CMK (cell line): ENCODE measurements at regions not wholly inside any gene's neighbourhood (a gene's known extent, or its start where the extent isn't known, plus 50 kb on each side); places are given as distances from the start of the nearest gene placed in this dataset.

ENCODE experiments used
- DNase-seq: peaks from one replicate; pipeline ENCODE4 v3.0.0-alpha.2; 2010; ENCODE audit warnings: low read depth

DNA sequence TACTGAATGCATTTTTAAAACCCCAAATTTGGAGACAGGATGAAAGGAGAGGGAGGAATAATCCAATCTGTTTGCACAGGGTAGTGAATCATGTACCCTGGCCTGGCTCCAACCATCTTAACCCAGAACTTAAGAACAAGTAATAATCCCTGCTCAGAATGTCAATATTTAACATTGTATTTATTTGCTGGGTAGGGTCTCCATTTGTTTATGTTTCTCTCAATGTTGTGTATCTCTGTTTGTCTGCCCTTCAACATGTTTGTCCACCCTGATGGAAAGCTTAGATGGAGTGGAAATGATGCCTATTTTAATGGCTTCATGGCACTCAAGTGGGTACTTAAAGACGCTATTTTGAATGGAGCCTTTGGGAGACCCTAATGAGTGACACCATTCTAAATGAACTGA lies 54.4 kb upstream of the CDC42BPA start:
- no peak for DNase-seq

DNA sequence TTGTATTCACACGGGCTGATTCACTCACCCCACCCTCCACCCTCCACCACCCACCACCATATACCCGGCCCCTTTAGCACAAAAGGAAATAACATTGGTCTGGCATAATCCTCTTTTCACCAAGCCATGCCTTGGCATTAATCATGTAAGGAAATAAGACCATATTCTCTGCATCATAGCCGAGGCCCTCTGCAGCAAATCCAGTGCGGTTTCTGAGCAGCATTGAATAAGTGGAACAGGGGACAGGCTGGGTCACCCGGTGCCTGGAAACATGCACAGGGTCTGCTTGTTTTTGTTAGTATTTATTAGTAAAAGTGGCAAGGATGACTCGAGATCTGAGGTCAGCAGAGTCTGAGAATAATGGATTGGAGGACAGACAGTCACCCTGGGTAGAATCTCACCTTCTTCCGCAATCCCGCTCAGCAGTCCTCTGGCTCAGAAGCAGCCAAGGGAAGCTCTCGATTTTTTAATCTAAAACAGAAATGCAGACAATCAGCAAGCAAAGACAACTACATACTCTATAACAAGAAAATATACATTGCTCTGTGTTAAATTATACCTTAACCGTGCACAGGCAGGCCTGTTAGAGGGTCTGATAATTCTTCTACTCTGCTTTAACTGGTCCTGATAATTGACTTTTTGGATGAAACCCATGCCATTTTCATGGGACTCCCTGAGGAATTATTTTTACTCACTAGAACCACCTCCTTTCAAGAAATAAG lies 52.4 kb upstream of the CDC42BPA start:
- DNase-seq, result no peak

- no peak for DNase-seq
Measured at GRCh38 chr1:227369102-227369760, 50.9 kb upstream of the CDC42BPA start.
